ENCODE measurements at regions not wholly inside any gene's neighbourhood (a gene's known extent, or its start where the extent isn't known, plus 50 kb on each side); places are given as distances from the start of the nearest gene placed in this dataset.

- DNase-seq: no peak
Observed at GRCh38 chr3:180188512-180189309, 152.0 kb upstream of the PEX5L start.

GRCh38 chr3:180189310-180189648, 152.5 kb upstream of the PEX5L start:
- no peak for DNase-seq

DNA sequence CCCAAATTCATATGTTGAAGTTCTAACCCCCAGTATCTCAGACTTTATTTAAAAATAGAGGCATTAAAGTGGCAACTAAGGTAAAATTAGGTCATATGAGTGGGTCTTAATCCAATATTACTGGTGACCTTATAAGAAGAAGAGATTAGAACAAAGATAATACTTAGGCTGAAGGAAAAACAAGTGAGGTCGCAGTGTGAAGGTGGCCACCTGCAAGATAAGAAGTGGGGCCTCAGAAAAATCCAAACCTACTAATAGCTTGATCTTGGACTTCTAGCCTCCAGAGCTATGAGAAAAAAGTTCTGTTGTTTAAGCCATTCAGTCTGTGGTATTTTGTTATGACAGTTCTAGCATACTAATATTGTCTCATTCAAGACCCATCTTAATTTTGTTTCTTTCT, 159.9 kb upstream of the PEX5L start:
- no peak for DNase-seq

DNA sequence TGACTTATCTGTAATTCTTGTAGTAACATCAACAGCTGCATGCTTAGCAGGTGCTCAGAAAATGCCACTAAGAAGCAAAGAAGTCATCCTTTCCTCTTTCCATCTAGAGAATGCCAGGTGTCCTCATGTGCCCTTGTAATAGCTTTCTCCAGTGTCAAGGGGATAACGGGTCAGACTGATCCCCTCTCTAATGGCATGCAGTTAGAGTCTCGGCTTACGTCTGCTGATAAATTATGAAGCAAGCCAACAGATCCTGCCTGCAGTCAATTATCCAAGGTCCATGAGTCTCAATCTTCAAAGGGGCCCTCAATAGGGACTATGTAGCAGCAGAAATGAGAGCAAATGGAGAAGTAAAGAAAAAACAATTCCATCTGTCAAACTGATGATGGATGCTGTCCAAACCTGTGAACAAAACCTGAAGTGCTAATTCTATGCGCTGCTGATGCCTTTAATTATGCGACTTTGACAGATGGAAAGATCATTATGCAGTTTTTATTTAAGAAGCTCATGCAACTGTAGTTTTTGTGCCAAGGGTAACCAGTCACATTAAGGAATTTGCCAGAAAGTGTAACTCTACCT, 162.8 kb upstream of the PEX5L start:
- DNase-seq: peak; percentile 10

GRCh38 chr3:180215866-180216265, 179.1 kb upstream of the PEX5L start:
- no peak for DNase-seq

DNA sequence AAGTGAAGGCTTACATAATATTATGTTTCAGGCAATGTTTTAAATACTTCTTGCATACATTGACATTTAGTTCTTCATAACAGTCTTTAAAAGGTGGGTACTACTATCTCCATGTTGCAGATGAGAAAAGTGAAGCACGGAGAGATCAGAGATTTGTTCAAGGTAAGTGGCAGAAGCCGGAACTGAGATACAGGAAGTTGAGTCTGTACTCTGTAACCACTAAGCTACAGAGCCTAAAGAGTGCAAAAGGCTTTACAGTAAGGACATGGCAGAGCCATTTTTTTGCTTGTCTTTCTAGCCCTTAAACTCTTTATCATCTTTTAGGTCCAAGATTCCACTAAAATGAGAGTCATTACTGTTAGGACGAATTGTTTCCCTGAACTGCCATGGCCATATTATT, 186.5 kb upstream of the PEX5L start:
- DNase-seq: no peak

DNA sequence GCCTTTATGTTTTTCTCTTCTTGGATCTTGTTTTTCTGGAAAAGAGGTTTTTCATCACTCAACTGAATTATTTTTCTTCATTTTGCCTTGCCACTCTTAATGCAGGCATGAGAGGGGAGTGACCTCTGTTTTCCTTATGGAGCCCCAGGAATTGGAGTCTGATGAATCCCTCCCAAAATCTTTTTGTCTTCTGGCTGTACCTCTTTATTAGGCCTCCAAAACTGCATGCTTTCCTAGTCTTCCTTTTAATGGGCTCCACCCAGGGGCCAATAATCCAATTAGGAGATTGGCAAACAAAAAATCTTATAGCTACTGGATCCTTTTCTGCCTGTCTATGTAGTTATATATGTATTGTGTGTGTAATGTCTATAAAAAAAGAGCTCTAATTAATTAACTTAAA, 192.4 kb upstream of the PEX5L start:
- DNase-seq: no peak

- no peak for DNase-seq
Observed at GRCh38 chr3:180239939-180240338, 203.2 kb upstream of the PEX5L start.

GRCh38 chr3:180246688-180247195, 210.0 kb upstream of the PEX5L start:
- no peak for DNase-seq

GRCh38 chr3:180250172-180250571, 213.4 kb upstream of the PEX5L start:
- DNase-seq: no peak

GRCh38 chr3:180252683-180253082, 215.9 kb upstream of the PEX5L start:
- DNase-seq: no peak

GRCh38 chr3:180253283-180253682, 216.5 kb upstream of the PEX5L start:
- no peak for DNase-seq

- no peak for DNase-seq
Observed at GRCh38 chr3:180264479-180264878, 227.7 kb upstream of the PEX5L start.

- no peak for DNase-seq
Observed at GRCh38 chr3:180265551-180265950, 228.8 kb upstream of the PEX5L start.

DNA sequence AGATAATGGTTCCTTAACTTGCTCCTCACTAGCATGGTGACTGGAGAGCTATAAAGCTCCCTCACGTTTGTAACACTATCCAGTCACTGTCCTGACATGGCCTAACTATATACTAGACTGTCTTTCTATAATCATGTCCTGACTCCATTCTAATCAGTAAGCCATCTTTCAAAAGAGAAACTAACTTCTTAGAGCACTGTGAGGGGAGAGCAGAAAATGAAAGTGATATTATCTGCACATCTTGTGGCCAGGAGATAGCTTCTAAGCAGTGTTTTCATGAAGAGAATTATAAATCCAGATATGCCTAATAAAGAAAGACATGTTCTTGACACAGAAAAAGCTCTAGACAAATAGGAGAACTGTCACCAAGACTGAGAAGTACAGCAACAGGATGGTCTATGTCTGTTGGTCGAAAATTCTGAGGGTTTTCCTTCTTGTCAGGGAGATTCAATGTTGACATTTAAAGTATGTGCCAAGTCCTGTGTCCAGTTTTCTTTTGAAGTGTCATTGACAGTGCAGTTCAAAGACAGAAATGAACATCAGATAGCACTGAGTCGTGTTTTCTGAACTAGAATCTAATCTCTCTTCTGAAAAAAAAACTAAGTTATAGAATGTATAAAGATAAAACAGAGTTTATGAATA, 230.6 kb upstream of the PEX5L start:
- DNase-seq: no peak

- no peak for DNase-seq
Observed at GRCh38 chr3:180274536-180274935, 237.8 kb upstream of the PEX5L start.

GRCh38 chr3:180275176-180275575, 238.4 kb upstream of the PEX5L start:
- DNase-seq: no peak

DNA sequence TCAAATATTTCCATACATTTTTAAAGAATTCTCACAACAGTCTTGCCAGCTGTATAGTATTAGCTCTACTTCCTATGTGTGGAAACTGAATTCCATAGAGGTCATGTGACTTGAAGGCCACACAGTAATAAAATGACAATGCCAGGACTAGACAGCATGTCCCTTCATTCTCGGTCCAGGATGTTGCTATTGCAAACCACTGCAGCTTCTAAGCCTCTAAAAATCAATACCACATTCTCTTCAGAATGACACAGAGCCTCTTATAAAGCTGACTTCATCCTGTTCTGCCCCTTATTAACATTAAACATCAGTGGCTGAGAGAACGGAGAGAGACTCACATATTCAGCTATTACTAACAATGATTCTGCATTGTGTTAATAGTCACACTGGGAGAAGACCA, 240.3 kb upstream of the PEX5L start:
- DNase-seq: no peak

- DNase-seq: no peak
Observed at GRCh38 chr3:180278583-180279188, 241.9 kb upstream of the PEX5L start.

DNA sequence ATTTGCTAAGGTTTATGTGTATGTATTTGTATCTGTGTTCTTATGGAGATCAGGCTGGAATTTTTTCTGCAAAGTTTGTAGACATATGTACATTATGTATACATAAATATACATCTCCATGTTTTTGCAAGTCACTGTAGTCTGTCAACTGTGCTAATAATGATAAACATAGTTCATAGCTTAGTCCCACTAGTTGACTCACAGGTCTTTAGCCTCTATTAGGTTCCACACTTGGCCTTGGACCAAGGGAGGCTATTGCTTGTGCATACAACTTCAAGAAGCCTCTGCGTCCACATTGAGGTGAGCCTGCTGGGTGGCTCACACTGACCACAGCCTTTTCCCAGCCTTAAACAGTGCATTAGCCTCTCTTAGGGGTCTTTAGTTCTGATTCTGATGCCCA, 243.8 kb upstream of the PEX5L start:
- no peak for DNase-seq

GRCh38 chr3:180282386-180282785, 245.6 kb upstream of the PEX5L start:
- no peak for DNase-seq

GRCh38 chr3:180283251-180283650, 246.5 kb upstream of the PEX5L start:
- no peak for DNase-seq

DNA sequence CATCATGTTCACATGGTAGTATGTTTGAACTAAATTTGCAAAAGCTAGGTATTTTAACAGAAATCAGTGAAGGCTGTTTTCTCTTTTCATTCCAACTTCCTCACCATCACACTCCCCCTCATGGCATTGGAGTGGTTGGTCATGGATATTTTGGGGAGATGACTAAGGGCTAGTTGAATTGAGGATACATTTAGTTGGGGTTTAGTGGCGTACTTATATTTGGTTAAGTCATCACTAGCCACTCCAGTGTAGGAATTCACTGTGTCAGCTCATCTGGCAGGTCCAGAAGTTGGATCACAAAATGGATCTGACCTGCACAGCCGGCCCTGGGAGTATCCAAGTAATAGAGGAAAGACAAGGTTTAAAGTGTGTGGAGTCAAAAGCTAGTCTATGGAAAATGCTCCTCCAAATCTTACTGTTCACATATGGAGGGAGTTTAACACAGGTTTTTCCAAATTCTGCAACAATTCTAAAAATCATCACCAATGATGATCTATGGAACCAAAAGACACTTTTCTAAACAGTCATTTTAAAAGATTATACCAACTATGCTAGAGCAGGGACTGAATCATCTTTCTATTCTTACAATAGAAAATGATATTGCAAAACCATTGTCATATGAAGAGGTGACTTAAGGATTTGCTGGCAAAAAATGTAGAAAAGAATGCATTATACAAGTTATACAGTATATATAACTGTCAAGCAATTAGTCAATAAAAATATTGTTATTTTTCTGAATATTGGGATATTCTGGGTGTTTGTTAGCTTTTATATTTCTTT, 247.8 kb upstream of the PEX5L start:
- no peak for DNase-seq

Data from NCI-H1436 treated with DMSO at 0.1 percent for 48 hours (cell line).